ENCODE measurements at regions not wholly inside any gene's neighbourhood (a gene's known extent, or its start where the extent isn't known, plus 50 kb on each side); places are given as distances from the start of the nearest gene placed in this dataset.

DNA sequence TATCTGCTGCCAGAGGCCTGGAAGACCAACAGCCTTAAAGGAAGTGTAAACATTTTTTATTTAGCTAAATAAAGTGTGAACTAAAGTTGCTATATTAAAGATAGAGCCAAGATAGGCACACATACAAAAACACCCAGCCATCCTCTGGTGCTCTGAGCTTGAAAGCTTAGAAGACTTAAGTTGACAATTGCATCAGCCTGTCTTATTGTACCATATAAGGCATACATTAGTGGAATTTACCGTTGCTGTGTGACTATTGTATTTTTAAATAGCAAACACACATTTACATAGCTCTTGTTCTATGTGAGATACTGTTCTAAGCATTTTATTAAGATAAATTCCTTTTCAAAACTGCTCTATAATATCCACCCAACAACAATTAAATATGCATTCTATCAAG is 736.6 kb upstream of the ZEB2 start:
- DNase-seq: no peak

DNA sequence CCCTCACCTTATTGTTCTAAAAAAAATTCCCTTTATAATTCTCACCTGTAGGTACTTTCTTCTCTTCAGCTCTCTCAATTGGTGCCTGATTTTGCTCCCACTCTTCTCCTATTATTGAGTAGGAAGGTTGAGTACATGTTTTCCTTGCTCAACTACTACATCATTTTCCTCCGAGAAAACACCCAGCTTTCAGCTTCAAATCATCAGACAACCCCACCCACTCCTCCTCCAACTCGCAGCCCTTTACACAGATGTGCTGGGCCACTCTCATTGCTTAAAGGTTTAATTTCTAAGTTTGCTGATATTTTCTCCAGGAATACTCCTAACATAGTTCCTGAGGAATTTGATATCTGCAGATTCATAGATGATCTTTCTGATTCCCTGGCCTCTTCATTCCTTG is 734.4 kb upstream of the ZEB2 start:
- no peak for DNase-seq

DNA sequence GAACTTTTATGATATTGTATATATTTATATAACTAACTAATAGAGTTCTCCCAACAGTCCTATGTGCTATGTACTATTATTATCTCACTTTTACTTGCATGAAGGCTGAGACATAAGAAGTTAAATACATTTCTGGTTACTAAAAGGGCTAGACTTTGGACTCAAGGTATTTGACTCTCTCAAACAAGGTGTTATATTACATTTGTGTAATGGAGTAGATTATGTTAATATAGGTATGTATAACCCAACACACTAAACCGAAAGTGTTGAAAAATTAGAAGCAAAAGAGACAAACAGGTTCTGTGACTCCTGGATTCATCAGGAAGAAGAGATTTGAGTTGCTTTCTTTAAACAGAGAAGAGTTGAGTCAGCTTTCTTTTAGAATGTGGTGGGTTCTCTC is 733.6 kb upstream of the ZEB2 start:
- DNase-seq: no peak

DNA sequence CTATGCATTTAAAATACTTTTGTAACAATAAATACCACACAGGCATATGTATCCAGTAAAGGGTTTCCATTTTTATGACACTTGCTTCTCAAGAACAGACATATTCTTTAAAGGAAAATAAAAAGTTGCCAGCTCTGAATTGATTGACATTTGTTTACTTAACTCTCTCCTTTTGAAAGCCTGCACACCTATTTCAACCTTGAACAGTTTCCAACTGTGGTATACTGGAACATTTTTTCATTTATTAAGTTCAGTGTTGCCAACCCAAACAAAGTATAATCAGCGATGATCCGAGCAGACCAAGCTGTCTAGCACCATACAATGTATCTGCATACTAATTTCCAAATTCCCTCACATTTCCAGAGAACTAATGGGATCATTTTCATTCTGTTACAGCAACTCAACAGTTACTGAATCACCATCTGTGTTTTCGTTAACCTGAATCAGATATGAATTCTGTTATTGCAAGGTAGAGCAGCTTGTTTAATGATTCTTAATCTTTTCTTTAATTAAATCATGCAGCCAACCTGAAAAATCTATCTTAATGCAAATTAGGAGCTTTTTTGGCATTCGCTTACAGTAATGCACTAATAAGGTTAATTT is 725.5 kb upstream of the ZEB2 start:
- no peak for DNase-seq

DNA sequence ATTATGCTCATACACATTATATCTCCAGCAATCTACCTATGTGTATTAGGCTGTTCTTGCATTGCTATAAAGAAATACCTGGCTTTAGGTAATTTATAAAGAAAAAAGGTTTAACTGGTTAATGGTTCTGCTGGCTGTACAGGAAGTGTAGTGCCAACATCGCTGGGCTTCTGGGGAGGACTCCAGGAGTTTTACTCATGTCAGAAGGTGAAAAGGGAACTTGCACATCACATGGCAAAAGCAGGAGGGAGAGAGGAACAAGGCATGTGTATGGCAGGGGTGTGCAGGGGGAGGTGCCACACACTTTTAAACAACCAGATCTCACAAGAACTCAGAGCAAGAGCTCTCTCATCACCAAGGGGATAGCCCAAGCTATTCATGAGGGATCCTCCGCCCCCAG is 715.4 kb upstream of the ZEB2 start:
- DNase-seq: no peak

DNA sequence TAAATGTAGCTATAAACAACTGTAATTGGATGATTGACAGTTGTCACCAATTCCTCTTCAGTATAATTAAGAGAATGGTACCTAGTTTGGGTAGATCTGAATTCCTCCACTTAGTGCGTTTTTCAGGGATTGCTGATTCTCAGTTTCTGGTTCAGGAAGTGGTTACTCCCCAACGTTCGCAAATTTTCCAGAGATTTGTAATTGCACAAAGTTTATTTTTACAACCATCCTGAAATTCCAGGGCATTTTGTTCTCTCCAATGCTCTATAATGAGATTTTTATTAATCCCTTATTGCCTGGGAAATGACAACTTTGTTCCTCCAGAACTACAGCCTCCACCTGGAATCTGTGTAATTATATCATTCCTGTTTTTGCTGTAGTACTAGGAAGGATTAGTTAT is 710.6 kb upstream of the ZEB2 start:
- no peak for DNase-seq

DNA sequence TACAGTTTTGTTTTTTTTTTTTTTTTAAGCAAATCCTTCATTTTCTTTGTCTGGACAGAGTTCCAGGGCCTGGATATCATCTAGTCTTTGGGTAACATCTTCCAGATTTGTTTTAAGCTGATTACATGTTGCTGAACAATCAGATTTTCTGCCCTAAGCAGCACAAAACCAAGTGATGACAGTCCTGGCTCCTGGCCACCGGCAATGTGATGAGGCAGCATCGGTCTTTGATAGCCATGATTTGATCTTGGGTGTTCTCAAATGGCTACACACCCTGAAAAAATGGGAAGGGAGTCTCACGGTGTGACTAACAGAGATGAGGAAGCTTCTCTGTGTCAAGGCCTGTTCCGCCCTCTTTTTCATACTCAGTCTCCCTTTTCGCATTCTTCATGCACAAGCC is 708.6 kb upstream of the ZEB2 start:
- DNase-seq: no peak

DNA sequence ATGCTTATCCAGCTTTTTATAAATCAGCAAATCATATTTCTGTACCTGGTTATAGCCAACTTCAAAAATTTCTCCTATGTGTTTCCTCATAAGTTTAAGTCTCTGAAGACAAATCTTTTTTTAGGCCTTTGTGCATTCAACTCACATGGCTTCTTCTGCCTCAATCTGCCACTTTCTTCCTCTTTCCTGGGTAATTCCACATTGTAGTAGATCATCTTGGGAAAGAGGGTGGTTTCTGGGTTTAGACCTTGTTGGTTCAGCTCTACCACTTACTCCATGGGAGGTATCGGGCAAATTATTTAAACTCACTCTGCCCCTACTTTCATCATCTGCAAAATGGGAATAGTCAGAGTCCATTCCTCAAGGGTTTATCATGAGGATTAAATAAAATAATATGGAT is 707.0 kb upstream of the ZEB2 start:
- no peak for DNase-seq

DNA sequence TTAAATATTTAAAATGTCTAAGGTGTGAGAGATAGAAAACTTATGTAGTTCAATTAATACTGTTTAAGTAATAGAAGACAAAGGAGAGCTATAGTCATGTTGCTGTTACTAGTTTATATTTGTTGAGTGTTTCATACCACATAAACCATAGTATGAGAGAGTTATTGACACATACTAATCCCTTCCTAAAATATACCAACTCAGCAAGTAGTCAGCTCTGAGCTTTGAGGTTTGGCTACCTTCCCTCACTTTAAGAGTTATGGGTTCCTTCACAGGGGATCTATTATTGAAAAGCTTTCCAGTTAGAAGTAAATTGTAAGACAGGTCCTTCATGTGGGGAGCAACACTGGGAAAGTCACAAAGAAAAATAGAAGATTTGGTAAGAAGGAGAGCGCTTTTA is 701.6 kb upstream of the ZEB2 start:
- DNase-seq: no peak

DNA sequence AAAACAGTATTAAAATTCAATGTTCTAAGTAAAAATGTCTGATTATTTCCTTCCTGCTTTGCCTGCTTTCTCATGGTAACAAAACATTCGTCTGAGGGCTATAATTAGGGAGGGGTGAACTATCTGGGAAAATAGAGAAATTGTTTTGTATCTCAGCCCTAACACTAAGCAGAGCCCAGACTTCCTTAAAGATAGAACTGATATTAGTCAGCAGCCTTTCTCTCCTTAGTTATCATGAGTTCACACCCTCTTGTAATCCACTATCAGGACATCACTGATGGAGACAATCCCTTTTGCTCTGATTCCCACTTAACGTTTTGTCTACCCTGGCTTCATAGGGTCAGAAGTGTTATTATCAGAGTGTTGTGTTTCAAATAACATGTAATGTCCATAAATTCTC is 701.1 kb upstream of the ZEB2 start:
- no peak for DNase-seq

DNA sequence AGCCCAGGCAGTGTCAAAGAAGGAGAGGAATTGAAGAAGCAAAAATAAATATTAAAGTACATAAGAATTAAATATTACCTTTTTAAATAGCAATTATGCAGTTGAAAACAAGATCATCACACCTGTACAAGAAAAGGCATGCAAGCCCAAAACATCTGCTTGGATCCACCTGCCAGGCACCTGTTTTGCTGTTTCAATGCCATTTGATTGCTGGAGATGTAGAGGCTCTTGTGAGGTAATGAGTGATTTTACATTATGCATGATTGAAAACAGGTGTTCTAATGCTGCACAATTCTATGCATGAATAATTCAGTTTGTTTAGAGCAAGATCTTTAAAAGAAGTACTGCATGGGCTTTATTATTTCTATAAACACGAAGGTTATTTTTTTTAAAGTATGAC is 700.6 kb upstream of the ZEB2 start:
- no peak for DNase-seq

DNA sequence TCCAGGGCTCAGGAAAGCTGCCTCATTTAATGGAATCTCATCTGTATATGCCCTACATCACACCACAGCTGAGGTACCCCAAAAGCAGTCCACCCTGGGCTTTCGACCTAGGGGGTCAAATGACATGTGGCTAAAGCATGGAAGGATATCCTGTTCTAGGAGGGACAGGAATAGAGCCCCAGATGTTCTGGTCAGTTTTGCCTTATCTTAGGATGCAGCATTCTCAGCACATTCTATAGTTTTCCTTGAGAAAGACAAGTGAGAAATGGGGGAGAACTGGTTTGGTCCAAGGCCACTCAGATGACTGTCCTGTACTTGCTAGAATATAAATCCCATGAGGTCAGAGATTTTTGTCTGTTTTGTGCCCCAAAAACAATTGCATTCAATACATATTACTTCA is 688.0 kb upstream of the ZEB2 start:
- no peak for DNase-seq

DNA sequence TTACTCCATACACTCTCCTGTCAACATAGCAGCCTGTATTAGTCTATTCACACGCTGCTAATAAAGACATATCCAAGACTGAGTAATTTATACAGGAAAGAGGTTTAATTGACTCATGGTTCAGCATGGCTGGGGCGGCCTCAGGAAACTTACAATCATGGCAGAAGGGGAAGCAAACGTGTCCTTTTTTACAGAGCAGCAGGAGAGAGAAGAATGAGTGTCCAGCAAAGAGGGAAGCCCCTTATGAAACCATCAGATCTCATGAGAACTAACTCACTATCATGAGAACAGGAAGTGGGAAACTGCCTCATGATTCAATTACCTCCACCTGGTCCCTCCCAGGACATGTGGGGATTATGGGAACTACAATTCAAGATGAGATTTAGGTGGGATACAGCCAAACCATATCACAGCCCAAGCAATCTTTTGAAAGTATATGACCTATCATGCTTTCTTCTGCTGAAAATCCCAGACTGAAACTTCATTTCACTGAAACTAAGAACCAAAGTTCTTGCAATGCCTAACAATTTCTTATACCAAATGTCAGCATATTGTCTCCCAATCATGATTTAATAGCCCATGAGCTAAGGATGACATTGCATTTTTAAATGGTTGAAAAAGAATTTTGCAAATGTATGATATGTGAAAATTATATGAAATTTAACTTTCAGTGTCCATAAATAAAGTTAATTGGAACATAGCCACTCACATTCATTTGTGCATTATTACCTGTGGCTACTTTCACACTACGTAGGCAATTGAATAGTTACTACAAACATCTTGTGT is 686.8 kb upstream of the ZEB2 start:
- DNase-seq: no peak

DNA sequence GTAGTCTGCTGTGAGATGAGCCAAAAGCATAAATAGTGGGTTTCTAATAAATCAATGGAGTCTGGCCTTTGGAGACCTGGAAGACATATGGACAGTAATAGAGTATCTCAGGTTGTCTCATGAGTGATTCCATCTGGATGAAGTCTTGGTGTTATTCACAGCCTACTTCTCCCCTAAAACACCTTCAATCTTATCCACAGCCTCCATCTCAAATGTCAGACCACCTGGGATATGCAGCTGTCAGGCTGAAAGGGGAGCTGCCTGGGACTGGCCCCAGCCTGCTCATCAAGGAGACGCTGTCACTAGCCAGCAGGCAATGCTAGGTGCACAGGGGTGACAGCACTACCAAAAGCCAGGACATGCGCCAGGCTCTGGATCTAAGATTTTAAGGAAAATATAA is 684.0 kb upstream of the ZEB2 start:
- no peak for DNase-seq

DNA sequence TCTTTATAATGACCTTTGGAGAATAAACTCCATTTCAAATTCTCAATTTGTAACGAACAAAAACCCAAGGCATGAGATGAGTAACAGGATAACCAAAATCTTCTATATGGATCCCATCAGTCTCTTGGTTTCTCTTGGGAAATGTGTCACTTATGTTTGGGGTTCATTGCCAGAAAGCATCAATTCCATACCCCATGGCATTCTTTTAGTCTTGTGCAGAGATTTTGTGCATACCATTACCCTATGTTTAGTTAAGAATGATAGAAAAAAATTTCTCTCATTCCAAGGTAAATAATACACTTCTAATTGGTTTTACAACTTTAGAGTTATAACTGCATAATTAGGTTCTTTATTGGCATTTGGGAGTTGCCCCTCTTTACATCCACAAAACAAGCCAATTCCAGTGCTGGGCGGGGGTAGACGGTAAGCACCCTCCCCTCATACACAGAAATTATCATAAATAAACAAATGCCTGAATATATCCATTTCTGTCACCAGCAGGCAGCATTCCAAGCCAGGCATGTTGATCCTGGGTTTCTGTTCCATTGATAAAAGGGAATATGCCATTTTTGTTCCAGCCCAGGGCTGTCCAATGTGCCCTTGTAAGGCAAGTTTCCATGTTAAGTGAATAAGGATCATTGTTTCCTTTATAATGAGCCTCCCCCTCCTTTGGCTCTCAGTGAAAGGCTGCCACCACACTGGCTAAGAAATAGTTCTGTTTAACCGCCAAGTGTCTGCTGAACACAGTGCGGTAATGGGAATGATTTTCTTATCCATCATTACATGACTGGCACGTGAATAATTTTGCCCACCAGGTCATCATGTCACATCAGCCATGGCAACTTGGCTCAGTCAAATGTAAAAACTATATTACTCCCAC is 680.1 kb upstream of the ZEB2 start:
- no peak for DNase-seq

DNA sequence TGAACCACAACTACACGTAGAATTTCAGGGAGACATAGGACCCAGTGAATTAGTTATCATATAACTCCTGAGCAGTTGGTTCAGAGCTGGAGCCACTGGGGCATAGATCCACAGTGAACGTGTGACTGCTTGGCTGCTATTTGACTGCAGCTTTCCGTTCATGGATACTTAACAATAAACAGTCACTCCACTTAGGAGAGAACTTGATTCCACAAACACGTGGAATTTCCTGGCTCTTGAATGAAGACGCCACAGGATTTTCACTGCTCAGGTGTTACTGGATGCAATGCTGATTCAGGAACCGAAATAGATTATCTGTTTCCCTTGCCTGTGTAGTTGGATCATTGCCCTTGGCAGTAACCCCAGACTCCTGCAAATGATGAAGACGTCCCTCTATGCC is 679.1 kb upstream of the ZEB2 start:
- DNase-seq: no peak

DNA sequence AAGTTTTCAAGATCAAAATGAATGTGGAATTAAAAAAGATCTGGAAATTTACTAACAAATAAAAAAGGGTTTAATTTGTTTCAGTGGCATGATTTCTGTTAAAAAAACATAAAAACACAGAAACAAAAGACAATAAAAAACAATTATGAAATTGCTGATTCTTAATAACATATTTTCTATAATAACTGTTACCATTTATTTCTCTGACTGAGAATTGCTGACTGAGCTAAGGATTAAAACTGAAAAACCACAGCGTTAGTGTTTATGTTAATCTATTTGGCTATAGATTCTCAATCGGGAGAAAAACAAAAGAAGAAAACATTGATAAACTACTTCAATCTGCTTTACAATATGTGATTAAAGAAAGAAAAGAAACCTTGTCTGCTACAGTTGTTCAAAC is 678.6 kb upstream of the ZEB2 start:
- no peak for DNase-seq

DNA sequence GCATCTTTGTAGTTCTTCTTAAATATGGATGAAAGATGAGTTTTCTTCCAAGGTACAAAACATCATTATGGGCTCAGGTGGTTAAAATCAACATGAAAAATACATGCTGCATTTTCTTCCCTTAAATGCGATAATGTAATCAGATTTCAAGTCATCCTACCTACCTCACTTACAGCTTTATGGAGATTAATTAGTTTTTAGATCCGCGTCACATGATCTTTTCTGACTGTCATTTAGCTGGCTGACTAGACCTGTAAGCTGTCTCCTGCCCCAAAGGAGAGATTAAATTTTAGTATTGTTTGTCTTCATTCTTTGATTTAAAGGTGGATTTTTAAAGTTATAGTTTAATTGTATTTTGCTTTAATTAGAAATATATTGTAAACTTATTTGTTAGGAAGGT is 678.0 kb upstream of the ZEB2 start:
- DNase-seq: no peak

DNA sequence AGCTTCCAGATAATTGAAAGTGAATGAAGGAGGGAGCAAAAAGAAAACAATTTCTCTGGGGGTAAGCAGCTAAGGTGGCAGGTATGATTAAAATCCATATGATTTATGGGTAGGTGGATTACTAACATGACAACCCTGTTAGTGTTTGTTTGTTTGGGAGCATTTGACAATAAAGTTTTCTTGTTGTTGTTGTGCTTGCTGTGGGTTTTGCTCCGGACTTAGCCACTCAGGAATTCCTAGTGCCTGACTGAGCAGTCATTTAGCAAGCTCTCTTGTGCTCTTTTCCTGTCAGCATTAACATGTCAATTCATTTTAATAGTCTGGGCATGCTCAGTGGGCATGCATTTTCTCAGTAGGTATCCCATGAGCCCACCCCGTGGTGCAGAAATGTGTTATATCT is 674.8 kb upstream of the ZEB2 start:
- no peak for DNase-seq

DNA sequence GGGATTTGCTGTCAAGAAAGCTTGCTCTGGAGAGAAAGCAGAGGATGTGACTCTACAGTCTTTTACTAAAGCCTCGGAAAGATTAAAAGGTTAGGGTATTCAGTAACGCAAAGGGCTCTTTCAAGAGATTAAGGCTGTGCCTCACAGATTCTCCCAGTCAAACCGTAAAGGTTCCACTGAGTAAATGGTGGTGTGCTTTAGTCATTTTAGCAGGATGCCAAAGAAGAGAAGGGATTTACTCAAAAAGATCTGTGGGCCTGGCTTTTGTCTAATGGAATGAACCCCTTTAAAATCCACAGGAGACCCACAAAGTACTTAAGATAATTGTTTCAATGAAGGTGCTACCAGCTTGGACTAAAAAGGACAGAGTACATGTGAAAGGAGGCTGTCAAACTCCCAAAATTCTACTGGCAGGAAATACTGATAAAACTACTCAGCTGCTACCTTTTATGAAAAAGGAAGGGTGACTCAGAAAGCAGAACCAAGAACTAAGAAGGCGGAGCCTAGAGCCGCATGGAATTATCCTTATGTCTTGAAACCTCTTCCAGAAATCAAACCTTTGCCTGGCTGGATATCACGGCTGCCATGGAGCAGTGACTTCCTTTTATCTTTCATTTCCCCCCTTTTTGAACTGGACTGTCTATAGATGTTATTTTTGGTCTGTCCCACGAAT is 670.2 kb upstream of the ZEB2 start:
- no peak for DNase-seq

DNA sequence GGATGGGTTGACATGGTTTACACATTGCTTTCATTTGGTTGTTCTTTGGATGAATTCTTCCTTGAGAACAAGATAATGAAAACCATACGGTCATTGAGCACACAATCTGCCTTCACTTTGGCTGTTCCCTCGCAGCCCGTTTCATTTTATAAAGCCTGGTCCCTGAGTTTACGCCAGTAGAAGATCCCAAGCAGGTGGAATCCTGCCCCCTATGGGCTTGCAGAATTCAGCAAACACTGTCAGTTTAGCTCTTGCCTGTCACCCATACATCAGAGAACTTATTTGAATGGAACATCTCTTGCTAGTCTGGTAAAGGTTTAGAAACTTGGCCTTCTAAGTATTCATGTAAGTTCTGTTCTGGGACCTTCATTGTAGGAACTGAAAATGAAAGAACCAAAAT is 666.4 kb upstream of the ZEB2 start:
- no peak for DNase-seq

DNA sequence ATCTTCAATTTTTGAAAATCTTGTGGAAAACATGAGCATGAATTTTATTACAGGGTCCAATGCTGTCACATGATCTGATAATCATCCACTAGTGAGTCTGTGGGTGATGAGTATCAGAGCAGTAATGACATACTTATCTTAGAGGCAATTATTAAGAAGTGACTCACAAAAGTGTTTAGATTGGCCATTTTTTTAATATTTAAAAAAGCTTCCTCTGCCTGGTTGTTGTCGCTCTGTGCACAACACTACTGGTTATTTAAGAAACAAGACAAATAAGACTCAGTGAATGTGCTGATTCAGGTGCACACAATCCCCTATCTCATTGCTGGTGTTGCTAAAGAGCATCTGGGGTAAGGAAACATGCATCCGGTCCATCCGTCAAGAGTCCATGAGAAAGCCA is 665.8 kb upstream of the ZEB2 start:
- no peak for DNase-seq
